OCI-LY7 (cell line): ENCODE measurements at regions not wholly inside any gene's neighbourhood (a gene's known extent, or its start where the extent isn't known, plus 50 kb on each side); places are given as distances from the start of the nearest gene placed in this dataset.

Source experiments
- EZH2phosphoT487 ChIP-seq: fragments of 200-600 bp; sonication (generic); IDR thresholded peaks from 2 replicates; pipeline ENCODE4 v1.6.1; 2018; ENCODE audit warnings: low read depth, borderline replicate concordance, mild to moderate bottlenecking, mixed run types, antibody characterized with exemption, low read length, moderate library complexity, mixed read lengths
- TF ChIP-seq, protein P1 (sequence below): fragments of 200-600 bp; sonication (generic); conservative IDR thresholded peaks from 2 replicates; pipeline ENCODE4 v1.5.1; 2014; ENCODE audit warnings: mild to moderate bottlenecking, antibody characterized with exemption, low read length, moderate library complexity, mixed read lengths

DNA sequence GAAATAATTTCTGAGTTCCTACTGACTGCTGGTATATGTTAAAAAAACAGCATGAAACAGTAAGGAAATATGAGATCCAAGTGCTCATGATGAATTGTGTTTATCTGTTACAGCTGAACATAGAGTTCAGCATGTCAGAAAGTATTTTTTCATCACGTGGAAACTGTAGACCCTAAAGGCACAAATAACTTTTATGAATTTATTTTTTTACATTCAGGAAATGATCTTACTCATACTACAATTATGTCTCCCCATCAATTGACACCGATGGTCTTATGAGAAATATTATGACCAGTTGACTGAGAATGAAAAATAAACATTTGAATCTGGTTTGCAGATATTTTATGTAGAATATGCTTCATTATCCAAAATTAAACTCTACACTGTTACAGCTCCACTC is 283.1 kb upstream of the SPANXN4 start:
- TF ChIP-seq, protein P1, sequence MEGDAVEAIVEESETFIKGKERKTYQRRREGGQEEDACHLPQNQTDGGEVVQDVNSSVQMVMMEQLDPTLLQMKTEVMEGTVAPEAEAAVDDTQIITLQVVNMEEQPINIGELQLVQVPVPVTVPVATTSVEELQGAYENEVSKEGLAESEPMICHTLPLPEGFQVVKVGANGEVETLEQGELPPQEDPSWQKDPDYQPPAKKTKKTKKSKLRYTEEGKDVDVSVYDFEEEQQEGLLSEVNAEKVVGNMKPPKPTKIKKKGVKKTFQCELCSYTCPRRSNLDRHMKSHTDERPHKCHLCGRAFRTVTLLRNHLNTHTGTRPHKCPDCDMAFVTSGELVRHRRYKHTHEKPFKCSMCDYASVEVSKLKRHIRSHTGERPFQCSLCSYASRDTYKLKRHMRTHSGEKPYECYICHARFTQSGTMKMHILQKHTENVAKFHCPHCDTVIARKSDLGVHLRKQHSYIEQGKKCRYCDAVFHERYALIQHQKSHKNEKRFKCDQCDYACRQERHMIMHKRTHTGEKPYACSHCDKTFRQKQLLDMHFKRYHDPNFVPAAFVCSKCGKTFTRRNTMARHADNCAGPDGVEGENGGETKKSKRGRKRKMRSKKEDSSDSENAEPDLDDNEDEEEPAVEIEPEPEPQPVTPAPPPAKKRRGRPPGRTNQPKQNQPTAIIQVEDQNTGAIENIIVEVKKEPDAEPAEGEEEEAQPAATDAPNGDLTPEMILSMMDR: no peak
- no peak for TF ChIP-seq EZH2phosphoT487
